ENCODE measurements at regions not wholly inside any gene's neighbourhood (a gene's known extent, or its start where the extent isn't known, plus 50 kb on each side); places are given as distances from the start of the nearest gene placed in this dataset.

- TF ChIP-seq, protein P1, sequence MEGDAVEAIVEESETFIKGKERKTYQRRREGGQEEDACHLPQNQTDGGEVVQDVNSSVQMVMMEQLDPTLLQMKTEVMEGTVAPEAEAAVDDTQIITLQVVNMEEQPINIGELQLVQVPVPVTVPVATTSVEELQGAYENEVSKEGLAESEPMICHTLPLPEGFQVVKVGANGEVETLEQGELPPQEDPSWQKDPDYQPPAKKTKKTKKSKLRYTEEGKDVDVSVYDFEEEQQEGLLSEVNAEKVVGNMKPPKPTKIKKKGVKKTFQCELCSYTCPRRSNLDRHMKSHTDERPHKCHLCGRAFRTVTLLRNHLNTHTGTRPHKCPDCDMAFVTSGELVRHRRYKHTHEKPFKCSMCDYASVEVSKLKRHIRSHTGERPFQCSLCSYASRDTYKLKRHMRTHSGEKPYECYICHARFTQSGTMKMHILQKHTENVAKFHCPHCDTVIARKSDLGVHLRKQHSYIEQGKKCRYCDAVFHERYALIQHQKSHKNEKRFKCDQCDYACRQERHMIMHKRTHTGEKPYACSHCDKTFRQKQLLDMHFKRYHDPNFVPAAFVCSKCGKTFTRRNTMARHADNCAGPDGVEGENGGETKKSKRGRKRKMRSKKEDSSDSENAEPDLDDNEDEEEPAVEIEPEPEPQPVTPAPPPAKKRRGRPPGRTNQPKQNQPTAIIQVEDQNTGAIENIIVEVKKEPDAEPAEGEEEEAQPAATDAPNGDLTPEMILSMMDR (IDR thresholded peaks at IDR 0.05; ENCODE audit: low read length), result no peak
- TF ChIP-seq EZH2 (optimal IDR thresholded peaks at IDR 0.05; ENCODE audit: low read depth, low read length) (no peak), EZH2phosphoT487 (IDR thresholded peaks at IDR 0.05; ENCODE audit: low read length) (no peak)
Observed at GRCh38 chr1:25042331-25043227, 112.5 kb upstream of the RUNX3 start.

Data from MM.1S (cell line).